Islet precursor cell (in vitro differentiated cells): ENCODE measurements at regions not wholly inside any gene's neighbourhood (a gene's known extent, or its start where the extent isn't known, plus 50 kb on each side); places are given as distances from the start of the nearest gene placed in this dataset.
"Not testable (repeated sequence)": the region's sequence is repeated elsewhere in the genome, so short reads cannot be mapped to it uniquely, and the experiment has no call there.

Experiments
- DNase-seq: peaks from one replicate; pipeline ENCODE4 v3.0.0-alpha.2; 2018

- no peak for DNase-seq
These were observed 74.2 kb downstream of the APOBEC1 start for GRCh38 chr12:7591531-7591930.

GRCh38 chr12:7590085-7590484, 75.6 kb downstream of the APOBEC1 start:
- not testable (repeated sequence) for DNase-seq

- not testable (repeated sequence) for DNase-seq
These were observed 76.9 kb downstream of the APOBEC1 start for GRCh38 chr12:7588742-7589329.

GRCh38 chr12:7584137-7584536, 80.6 kb upstream of the CD163 start:
- peak; percentile 69 for DNase-seq

- DNase-seq: no peak
These were observed 79.9 kb upstream of the CD163 start for GRCh38 chr12:7583471-7583870.

- no peak for DNase-seq
These were observed 79.2 kb upstream of the CD163 start for GRCh38 chr12:7582796-7583195.

GRCh38 chr12:7581625-7582024, 78.0 kb upstream of the CD163 start:
- no peak for DNase-seq

- DNase-seq: no peak
These were observed 77.5 kb upstream of the CD163 start for GRCh38 chr12:7581046-7581445.

- DNase-seq: no peak
These were observed 67.7 kb upstream of the CD163 start for GRCh38 chr12:7571257-7571656.

GRCh38 chr12:7557227-7557626, 53.6 kb upstream of the CD163 start:
- no peak for DNase-seq

GRCh38 chr12:7555752-7556151, 52.2 kb upstream of the CD163 start:
- no peak for DNase-seq

GRCh38 chr12:7554831-7555230, 51.3 kb upstream of the CD163 start:
- not testable (repeated sequence) for DNase-seq
